GM18861 (cell line): ENCODE measurements at regions not wholly inside any gene's neighbourhood (a gene's known extent, or its start where the extent isn't known, plus 50 kb on each side); places are given as distances from the start of the nearest gene placed in this dataset.
"Not testable (repeated sequence)": the region's sequence is repeated elsewhere in the genome, so short reads cannot be mapped to it uniquely, and the experiment has no call there.

Experiments
- ATAC-seq: cut with Tn5 transposase; IDR thresholded peaks from one replicate; pipeline ENCODE4 v1.9.1; 2021; ENCODE audit not compliant: unreplicated experiment

GRCh38 chr13:28607187-28607955 lies 51.6 kb upstream of the POMP start:
- ATAC-seq: peak; percentile 86

GRCh38 chr13:28606466-28606865 lies 52.5 kb upstream of the POMP start:
- ATAC-seq: no peak

DNA sequence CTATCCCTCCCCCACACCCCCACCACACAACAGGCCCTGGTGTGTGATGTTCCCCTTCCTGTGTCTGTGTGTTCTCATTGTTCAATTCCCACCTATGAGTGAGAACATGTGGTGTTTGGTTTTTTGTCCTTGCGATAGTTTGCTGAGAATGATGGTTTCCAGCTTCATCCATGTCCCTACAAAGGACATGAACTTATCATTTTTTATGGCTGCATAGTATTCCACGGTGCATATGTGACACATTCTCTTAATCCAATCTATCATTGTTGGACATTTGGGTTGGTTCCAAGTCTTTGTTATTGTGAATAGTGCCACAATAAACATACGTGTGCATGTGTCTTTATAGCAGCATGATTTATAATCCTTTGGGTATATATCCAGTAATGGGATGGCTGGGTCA lies 53.8 kb upstream of the POMP start:
- not testable (repeated sequence) for ATAC-seq

GRCh38 chr13:28603043-28603664 lies 55.8 kb upstream of the POMP start:
- no peak for ATAC-seq

DNA sequence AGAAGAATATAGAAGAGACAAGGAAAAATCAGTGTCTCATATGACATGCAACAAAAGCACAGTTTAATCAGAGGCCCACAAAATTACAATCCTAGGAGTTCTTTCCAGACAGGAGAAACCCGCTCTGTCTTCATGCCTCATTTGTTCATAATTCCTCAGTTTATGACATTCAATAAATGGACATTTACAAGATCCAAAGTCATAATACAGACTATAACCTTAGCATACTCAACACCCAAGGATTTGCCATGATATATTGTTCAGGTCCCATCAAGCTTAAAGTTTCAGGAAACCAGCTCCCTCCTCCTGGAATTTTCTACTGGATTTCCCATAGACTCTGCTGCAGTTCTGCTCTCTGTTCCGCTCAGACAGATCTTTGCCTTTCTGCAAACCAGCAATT lies 56.4 kb upstream of the POMP start:
- ATAC-seq: no peak

DNA sequence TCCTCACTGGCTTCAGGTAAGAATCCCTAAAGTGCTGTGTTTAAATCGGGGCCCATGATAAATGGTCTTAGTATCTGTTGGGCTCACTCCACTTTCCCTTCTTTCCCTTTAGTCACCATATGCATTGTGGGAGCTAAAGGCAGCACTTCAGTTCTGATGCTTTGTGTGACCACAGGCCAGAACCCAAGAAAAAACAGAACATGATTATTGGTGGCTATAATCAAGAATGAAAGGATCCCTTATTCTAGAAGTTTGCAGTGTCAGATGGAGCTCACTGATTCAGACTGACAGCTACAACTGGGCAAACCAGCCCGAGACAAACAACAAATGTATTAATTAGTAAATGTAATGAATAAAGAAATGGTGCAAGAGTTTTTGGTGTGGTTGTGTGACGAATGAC lies 57.3 kb upstream of the POMP start:
- no peak for ATAC-seq

DNA sequence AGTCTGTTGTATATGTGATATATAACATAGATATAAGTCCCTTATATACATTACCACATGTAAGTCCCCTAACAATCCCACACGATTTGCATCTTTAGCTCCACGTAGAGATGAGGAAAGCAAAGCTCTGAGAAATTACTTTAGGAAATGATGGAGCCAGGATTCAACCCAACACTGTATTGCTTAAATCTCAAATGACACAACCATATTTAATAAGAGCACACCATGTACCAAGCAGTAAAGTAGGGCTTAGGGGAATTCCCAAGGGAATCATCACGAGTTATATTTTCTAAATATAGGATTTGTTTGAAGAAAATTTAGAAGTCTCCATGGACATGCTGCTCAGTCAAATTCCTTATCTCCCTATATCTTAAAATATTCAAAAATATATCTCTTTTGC lies 61.3 kb upstream of the POMP start:
- ATAC-seq: no peak

DNA sequence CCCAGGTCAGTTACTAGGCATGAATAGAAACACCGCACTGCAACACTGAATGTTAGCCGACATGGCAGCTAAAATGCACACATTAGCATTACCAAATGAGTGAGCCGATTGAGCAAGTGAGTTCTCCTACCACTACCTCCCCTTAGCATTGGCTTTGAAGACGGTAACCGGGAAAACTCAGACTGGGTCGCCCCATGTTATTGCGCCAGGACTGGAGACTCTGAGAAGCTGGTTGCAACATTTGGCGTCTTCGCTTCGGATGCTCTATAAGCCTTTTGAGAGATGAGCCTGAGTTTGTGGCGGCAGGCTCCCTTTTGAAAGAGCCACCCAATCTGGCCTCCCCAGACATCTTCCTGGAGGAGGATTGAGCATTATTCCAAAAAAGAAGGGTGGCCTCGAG lies 68.5 kb upstream of the POMP start:
- no peak for ATAC-seq

- no peak for ATAC-seq
Measured at GRCh38 chr13:28588296-28588695, 70.6 kb upstream of the POMP start.

GRCh38 chr13:28587174-28587540 lies 71.8 kb upstream of the POMP start:
- ATAC-seq: no peak

DNA sequence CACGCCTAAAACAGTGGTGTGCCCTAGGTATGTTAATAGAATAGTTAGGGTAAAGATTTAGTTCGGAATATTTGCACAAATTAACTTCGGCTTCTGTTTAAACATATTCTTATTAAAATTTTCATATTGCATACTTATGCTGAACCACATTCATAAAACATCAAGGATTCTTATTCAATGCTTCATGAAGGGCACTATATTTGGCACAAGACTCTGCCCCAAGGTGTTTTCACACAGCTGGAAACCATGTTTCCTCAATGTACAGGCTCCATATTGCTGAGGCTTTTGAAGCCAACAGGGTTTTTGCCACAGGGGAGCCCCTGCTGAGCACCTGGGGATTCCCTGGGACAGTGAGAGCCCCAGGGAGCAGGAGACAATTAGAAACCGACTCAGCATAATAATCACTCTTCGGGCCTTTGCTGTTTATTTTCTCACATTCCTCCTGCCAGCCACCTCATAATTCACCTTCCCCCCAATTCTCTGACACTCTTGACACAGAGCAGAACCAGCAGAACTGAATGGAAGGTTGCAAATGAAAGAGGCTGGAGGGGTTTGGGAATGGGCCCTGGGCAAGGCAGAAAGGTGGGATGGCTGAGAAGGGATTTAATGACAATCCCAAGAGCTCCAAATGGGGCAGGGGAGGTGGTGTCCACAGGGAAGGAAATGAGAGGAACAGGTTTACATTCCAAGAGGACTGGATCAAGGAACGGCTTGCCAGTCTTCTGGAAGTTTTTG lies 72.3 kb upstream of the POMP start:
- ATAC-seq: no peak

DNA sequence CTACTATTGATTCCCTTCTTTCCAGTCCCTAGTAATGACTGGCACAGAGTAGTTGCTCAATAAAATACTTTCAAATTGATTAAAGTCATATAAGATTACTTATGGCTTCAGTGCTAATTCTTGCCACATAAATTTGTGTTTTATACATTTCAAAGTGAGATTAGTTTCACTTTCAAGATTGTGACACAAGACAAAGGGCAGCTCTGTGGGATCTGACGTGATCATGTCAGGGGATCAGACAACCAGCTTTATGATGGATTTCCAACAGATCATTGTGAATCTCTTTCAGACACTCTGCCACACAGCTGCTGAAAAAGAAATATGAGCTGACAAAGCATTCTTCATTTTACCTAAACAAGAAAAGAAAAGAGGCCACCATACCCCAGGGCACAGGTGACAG lies 73.4 kb upstream of the POMP start:
- ATAC-seq: no peak

DNA sequence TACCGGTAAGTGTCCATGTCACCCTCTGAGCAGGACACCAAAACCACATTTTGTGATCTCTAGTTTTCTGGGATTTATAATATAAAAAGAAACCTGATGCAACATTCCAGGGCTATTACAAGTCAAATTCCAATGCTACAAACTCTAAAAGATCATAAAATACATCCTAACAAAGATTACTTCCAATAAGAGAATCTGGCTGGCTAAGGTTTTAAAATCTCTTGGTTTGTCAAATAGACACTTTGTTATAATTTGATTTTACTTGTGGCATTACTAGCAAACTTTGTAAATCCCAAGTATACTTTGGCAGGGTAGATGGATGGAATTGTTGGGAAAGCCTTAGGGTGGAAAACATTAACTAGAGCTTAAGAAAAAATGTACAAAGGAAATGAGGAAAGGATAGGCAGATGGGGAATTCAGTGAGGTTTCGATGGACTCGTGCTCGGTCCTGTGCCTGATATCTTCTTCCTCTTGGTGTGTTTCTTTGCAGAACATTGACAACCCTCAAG lies 74.0 kb upstream of the POMP start:
- no peak for ATAC-seq

GRCh38 chr13:28583651-28584091 lies 75.3 kb upstream of the POMP start:
- no peak for ATAC-seq

- ATAC-seq: no peak
Measured at GRCh38 chr13:28582892-28583240, 76.1 kb upstream of the POMP start.

GRCh38 chr13:28582225-28582891 lies 76.6 kb upstream of the POMP start:
- no peak for ATAC-seq

- ATAC-seq: no peak
Measured at GRCh38 chr13:28581451-28581850, 77.5 kb upstream of the POMP start.

DNA sequence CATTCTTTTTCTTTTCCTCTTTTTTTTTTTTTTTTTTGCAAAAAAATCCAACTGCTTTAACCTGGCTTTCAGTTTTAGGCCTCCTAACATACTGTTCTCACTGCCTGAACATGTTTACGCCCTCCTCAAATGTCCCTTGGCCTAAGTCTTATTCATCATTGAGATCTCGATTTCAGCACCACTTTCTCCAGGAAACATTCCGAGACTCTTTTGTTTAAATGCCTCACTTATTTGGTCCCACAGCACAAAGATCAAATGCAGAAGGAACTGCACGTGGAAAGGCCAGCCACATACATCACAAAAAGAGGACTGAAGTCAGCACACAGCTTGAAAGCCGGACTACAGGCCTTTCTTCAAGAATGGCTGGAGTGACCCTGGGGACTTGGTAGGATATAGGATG lies 79.2 kb upstream of the POMP start:
- no peak for ATAC-seq

- no peak for ATAC-seq
Measured at GRCh38 chr13:28579322-28579721, 79.6 kb upstream of the POMP start.

GRCh38 chr13:28576067-28576466 lies 81.1 kb upstream of the FLT1 start:
- ATAC-seq: no peak

- ATAC-seq: no peak
Measured at GRCh38 chr13:28575200-28575599, 80.3 kb upstream of the FLT1 start.
